ENCODE measurements at regions not wholly inside any gene's neighbourhood (a gene's known extent, or its start where the extent isn't known, plus 50 kb on each side); places are given as distances from the start of the nearest gene placed in this dataset.

DNA sequence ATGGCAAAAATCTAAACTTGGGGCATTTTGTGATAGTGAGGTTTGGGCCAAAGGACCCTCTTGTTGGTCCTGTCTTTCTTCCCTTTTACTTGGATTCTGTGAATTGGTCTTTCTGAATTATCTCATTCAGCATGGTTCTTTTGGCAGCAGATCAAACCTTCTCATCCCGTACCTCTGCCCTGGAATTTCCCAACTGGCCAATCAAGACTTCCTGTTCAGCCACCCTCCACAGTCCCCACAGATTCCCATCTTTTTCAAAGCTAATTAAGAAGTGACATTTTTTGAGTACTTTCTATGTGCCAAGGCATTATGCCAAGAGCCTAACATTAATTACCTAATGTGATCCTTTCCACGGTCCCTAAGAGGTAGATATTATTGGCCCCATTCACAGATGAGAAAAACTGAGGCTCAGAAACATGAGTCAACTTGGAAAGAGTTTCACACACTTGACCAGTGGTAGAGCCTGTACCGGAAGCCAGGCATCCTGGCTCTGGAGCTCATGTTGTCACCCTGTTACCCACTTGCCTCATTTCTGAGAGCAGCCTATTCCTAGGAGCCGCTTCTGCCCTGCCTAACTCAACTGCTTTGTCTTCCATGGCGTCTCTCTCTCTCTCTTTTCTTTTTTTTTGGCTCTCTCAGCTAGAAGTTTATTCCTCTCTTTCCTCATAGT, 135.9 kb downstream of the C12orf75 start:
- no peak for DNase-seq (ENCODE audit: extremely low read depth, low read depth)
- TF ChIP-seq, protein P1, sequence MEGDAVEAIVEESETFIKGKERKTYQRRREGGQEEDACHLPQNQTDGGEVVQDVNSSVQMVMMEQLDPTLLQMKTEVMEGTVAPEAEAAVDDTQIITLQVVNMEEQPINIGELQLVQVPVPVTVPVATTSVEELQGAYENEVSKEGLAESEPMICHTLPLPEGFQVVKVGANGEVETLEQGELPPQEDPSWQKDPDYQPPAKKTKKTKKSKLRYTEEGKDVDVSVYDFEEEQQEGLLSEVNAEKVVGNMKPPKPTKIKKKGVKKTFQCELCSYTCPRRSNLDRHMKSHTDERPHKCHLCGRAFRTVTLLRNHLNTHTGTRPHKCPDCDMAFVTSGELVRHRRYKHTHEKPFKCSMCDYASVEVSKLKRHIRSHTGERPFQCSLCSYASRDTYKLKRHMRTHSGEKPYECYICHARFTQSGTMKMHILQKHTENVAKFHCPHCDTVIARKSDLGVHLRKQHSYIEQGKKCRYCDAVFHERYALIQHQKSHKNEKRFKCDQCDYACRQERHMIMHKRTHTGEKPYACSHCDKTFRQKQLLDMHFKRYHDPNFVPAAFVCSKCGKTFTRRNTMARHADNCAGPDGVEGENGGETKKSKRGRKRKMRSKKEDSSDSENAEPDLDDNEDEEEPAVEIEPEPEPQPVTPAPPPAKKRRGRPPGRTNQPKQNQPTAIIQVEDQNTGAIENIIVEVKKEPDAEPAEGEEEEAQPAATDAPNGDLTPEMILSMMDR (IDR thresholded peaks at IDR 0.05; ENCODE audit: low read depth, low read length): no peak

DNA sequence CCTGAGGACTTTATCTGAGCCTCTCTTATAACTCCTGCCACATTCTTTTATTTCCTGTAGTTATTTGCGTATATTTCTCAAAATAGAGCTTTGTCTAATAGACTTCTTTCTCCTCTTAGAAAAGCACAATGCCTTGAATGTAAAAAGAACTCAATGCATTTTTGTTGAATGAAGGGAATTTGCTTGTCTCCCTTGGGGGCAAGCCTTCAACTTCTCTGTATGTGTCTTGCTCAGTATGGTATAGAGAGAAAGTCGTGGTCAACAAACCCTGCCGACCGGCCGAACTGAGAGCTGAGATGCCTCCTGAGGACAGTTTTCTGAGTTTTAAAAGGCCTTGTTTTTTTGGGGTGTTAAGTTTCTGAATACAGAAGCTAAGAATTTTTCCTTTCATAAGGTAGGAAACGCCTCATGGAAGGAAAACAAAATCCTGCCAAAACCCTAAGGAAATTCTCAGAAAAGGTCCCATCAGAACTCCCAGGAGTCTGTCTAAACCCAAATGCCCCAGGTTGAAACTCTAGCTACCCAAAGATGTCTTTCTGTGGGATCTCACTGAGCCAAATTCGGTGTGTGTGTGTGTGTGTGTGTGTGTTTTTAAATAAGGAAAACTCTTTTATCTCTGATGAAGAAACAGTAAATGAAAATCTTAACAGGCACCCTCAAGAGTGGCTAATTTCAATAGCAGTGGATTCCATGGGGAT, 136.6 kb downstream of the C12orf75 start:
- no peak for DNase-seq (ENCODE audit: extremely low read depth, low read depth)
- TF ChIP-seq, protein P1 (IDR thresholded peaks at IDR 0.05; ENCODE audit: low read depth, low read length): no peak

DNA sequence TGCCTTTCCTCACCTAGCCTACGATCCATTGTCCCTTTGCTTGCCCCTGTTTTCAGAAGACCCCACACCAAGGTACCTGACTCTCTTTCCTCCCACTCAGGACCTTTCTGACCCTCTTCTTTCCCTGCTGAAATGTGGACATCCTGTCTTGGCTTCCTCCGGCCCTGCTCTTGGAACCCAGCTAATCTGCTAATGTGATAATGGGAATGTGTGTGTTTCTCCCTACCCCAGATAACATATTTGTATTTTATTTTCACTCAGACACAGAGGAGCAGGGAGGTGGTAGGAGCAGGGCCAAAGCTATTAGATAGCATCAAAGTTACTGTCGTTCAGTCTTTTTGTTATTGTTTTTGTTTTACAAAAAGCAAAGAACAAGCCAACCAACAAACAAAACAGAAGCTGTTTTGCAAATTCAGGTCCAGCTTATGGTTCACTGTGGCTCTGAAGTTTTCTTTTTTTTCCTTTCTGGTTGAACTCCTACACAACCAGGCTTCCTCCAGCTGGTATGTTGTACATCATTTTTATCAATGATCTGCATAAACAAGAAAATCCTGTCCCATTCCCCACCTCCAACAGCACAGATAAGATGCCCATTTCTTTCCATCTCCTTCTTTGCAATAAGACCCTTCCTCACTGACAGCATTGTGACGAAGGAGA, 137.3 kb downstream of the C12orf75 start:
- DNase-seq (ENCODE audit: extremely low read depth, low read depth): no peak

DNA sequence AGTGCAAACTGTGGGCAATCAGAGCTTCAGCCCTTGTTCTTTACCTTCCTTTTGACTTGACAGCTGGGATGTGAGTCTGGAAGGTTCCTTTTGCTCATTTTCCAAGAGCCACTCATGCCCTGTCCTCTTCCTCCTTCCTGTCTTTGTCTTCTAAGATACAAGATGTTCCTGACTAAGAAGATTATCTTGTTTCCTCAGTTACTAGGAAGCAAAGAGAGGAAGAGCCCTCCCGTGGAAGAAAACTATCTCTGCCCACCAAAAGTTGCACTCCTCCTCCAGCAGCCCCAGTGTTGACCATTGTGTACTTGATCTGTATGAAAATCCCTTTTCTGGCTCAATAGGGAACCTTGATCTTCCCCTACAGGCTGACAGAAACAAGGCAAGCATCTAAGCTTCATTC, 138.0 kb downstream of the C12orf75 start:
- TF ChIP-seq, protein P1 (IDR thresholded peaks at IDR 0.05; ENCODE audit: low read depth, low read length): no peak
- no peak for DNase-seq (ENCODE audit: extremely low read depth, low read depth)

More for the DNA sequence above, 137.3 kb downstream of the C12orf75 start:
- TF ChIP-seq, protein P1 (IDR thresholded peaks at IDR 0.05; ENCODE audit: low read depth, low read length): no peak

DNA sequence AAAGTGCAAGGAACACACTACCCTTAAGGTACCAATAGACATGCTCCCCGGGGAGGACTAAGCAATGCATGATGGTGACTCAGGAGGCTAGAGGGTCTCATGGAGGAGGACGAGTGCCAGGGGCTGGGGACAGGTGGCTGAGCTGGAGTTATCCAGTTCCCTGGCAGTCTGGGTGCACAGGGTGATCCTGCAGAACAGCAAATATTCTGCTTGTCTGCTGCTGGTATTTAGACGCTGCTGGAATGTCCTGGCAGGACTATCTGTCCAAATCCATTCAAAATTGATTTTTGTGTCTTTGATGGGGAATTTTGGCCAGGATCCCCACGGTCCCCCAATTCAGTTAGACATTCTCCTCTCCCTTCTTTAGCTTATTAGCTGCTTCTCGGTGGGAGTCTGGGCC, 138.7 kb downstream of the C12orf75 start:
- TF ChIP-seq, protein P1 (IDR thresholded peaks at IDR 0.05; ENCODE audit: low read depth, low read length): no peak
- no peak for DNase-seq (ENCODE audit: extremely low read depth, low read depth)

DNA sequence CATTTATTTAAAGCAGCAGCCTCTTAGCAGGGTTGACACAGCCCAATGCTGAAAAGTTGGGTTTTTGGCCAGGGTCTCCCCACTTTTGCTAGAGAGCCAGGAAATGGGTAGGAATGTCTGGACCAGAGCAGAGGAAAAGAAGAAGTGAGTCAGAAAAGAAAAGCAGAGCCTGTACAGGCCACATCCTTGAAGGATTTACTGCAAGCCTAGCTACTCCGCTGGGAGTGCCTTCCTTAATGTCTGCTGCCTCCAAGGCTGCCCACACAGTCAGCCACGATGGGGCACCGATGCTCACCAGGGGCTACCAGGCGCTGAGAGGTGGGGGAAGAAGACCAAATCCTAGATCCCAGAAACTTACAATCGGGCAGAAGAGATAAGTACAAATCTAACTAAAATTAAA, 139.2 kb downstream of the C12orf75 start:
- TF ChIP-seq, protein P1 (IDR thresholded peaks at IDR 0.05; ENCODE audit: low read depth, low read length): no peak
- DNase-seq (ENCODE audit: extremely low read depth, low read depth): no peak

DNA sequence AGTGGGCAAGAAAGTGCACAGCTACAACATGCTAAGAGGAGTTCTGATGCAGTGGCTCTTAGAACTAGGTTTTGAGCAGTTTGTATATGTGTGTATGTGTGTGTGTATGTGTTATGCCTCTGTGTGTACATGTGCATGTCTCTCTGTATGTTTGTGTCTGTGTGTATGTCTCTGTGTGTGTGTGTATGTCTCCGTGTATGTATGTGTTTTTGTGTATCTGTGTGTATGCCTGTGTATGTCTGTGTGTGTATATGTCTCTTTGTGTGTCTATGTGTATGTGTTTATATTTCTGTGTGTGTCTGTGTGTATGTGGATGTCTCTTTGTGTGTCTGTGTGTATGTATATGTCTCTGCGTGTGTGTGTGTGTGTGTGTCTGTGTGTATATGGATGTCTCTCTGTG, 139.6 kb downstream of the C12orf75 start:
- no peak for DNase-seq (ENCODE audit: extremely low read depth, low read depth)
- TF ChIP-seq, protein P1 (IDR thresholded peaks at IDR 0.05; ENCODE audit: low read depth, low read length): no peak

All from AG09319 (cell line).